DND-41 (cell line): ENCODE measurements at regions not wholly inside any gene's neighbourhood (a gene's known extent, or its start where the extent isn't known, plus 50 kb on each side); places are given as distances from the start of the nearest gene placed in this dataset.

Source experiments
- EZH2 ChIP-seq: IDR thresholded peaks from 3 replicates; pipeline ENCODE4 v1.6.1; 2012; ENCODE audit warnings: borderline replicate concordance, low read depth, mild to moderate bottlenecking, moderate library complexity, low read length, inconsistent platforms; ENCODE audit not compliant: severe bottlenecking
- TF ChIP-seq, protein P1 (sequence below): IDR thresholded peaks from 2 replicates; pipeline ENCODE4 v1.5.1; 2012; ENCODE audit warnings: borderline replicate concordance, low read length, moderate library complexity, mild to moderate bottlenecking; ENCODE audit not compliant: poor library complexity, severe bottlenecking; ENCODE audit errors: extremely low read depth

DNA sequence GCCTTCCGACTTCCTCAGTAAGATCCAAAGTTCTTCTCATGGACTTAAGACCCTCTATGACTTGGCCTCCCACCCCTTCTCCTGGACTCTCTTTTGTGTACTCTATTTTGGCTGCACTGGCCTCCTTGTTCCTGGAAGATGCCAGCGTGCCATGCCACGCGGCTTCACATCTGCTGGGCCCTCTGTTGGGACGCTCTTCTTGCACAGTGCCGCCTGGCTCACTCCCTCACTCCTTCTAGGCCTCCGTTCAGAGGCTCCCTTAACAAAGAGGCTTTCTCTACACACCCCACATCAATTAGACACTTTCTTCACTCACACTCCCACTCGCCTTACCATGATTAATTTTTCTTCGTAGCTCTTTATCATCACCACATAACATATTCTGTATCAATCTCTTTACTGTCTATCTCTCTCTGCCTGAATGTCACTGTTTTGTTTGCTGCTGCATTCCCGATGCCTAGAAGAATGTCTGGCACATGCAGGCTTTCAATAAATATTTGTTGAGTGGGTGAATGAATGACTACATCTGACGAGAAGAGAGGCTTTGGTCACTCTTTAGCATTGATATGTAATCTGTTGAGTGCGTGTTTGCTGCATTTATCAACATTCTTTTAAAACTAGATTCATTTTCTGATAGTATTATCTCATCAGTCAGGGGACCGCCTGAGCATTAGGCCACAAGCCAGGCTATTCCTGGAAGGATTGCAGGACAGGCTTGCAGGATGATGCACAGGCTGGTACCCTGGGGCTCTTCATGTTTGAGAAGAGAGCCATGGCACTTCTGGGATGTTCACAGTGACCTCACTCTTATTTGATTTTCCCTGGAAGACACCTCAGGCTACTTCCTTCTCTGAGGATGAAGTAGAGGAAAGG is 60.6 kb upstream of the AMPD3 start:
- TF ChIP-seq, protein P1, sequence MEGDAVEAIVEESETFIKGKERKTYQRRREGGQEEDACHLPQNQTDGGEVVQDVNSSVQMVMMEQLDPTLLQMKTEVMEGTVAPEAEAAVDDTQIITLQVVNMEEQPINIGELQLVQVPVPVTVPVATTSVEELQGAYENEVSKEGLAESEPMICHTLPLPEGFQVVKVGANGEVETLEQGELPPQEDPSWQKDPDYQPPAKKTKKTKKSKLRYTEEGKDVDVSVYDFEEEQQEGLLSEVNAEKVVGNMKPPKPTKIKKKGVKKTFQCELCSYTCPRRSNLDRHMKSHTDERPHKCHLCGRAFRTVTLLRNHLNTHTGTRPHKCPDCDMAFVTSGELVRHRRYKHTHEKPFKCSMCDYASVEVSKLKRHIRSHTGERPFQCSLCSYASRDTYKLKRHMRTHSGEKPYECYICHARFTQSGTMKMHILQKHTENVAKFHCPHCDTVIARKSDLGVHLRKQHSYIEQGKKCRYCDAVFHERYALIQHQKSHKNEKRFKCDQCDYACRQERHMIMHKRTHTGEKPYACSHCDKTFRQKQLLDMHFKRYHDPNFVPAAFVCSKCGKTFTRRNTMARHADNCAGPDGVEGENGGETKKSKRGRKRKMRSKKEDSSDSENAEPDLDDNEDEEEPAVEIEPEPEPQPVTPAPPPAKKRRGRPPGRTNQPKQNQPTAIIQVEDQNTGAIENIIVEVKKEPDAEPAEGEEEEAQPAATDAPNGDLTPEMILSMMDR: no peak
- no peak for TF ChIP-seq EZH2
